ENCODE measurements at regions not wholly inside any gene's neighbourhood (a gene's known extent, or its start where the extent isn't known, plus 50 kb on each side); places are given as distances from the start of the nearest gene placed in this dataset.

- TF ChIP-seq, protein P1, sequence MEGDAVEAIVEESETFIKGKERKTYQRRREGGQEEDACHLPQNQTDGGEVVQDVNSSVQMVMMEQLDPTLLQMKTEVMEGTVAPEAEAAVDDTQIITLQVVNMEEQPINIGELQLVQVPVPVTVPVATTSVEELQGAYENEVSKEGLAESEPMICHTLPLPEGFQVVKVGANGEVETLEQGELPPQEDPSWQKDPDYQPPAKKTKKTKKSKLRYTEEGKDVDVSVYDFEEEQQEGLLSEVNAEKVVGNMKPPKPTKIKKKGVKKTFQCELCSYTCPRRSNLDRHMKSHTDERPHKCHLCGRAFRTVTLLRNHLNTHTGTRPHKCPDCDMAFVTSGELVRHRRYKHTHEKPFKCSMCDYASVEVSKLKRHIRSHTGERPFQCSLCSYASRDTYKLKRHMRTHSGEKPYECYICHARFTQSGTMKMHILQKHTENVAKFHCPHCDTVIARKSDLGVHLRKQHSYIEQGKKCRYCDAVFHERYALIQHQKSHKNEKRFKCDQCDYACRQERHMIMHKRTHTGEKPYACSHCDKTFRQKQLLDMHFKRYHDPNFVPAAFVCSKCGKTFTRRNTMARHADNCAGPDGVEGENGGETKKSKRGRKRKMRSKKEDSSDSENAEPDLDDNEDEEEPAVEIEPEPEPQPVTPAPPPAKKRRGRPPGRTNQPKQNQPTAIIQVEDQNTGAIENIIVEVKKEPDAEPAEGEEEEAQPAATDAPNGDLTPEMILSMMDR (IDR thresholded peaks at IDR 0.05; ENCODE audit: low read length): no peak
- TF ChIP-seq EZH2 (IDR thresholded peaks at IDR 0.05; ENCODE audit: borderline replicate concordance, low read length): no peak
Measured at GRCh38 chr11:17145972-17146371, 61.8 kb downstream of the PIK3C2A start.

Data from OCI-LY1 (cell line).